ENCODE measurements at regions not wholly inside any gene's neighbourhood (a gene's known extent, or its start where the extent isn't known, plus 50 kb on each side); places are given as distances from the start of the nearest gene placed in this dataset.
"Not testable (repeated sequence)": the region's sequence is repeated elsewhere in the genome, so short reads cannot be mapped to it uniquely, and the experiment has no call there.

DNA sequence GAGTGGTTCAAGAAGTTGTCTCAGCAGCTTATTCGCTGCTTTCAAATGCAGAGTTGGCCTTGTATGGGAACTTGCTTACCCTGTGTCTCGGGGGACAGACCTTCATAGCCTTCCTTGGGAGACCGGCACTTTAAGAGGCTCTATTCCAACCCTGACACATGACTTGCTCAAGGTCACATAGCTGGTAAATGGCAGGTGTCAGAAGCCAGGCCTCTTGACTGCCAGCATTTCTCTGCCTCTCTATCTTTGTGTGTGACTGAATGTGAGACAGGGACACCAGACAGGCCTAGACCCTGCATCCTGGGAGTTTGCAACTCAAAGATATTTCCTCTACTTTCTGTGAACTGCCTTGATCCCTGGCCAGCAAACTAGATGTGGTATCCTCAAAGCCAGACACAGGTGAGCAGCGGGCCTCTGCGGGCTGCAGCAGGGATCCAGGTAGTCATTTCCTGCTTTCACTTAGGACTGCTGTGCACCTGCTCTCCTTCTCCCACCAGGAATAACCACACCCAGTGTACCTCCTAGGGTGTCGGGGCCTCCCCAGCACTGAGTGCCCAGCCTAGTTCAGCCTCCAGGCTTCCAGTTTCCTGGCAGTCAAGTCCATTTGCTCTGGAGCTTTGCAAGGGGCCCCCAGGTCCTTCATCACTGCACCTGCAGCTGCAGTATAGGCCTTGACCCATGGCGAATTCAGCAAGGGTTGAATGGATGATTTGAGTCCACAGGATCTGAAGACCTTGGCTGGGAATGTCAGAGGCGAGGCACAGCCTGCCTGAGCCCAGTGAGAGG is 116.6 kb upstream of the TNRC6C start:
- intact Hi-C loops (cut with DNase I) = no loop called here
- H3K36me3 ChIP-seq = no peaks in the 10 kb centered on the region
- H3K4me1 ChIP-seq (ENCODE audit: insufficient read depth) = no peaks in the 10 kb centered on the region
- H3K4me3 ChIP-seq = no peak overlapping the region
- 91 to 94% (median 94%) methylated on average over 8 of the region's 8 CpGs for WGBS, 3 donors
- peak in 1 of 5 donors; percentile 9 for DNase-seq
- H3K27me3 ChIP-seq = no peaks in the 10 kb centered on the region
- TF ChIP-seq, protein P1, sequence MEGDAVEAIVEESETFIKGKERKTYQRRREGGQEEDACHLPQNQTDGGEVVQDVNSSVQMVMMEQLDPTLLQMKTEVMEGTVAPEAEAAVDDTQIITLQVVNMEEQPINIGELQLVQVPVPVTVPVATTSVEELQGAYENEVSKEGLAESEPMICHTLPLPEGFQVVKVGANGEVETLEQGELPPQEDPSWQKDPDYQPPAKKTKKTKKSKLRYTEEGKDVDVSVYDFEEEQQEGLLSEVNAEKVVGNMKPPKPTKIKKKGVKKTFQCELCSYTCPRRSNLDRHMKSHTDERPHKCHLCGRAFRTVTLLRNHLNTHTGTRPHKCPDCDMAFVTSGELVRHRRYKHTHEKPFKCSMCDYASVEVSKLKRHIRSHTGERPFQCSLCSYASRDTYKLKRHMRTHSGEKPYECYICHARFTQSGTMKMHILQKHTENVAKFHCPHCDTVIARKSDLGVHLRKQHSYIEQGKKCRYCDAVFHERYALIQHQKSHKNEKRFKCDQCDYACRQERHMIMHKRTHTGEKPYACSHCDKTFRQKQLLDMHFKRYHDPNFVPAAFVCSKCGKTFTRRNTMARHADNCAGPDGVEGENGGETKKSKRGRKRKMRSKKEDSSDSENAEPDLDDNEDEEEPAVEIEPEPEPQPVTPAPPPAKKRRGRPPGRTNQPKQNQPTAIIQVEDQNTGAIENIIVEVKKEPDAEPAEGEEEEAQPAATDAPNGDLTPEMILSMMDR (IDR thresholded peaks at IDR 0.05) = no peak
- TF ChIP-seq EP300 (IDR thresholded peaks at IDR 0.05) = no peak
- H3K9me3 ChIP-seq = no peaks in the 10 kb centered on the region
- H3K27ac ChIP-seq = no peak overlapping the region

DNA sequence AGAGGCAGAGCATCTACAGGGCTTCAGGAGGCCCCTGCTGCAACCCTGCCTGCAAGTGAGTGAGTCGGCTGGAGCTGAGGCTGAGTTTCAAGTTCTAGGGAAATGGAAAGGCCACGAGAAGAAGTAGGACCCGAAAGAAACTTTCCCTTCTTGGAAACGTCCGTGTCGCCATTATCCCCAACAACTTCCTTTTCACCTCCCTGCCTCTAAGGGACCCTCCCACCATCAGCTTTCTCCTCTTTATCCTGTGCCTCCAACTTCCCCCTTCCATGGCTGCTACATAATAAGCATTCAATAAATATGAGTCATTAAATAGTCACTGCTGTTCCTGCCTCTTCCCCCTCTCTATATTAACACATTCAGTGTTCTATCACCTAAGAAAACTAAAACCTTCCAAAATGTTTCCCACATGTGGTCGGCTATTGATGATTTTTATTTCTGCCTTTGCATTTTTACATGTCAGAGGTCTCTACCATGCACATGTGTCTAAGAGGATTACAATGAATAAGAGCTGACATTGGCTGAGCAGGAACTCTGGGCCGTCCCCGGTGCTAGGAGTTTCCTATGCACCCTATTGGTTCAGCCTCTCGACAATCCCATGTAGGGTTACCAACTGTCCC is 115.9 kb upstream of the TNRC6C start:
- H3K9me3 ChIP-seq = no peaks in the 10 kb centered on the region
- intact Hi-C loops (cut with DNase I) = no loop called here
- DNase-seq = no peak
- no peak overlapping the region for H3K4me3 ChIP-seq
- WGBS, 3 donors = 72 to 78% (median 72%) methylated on average over 10 of the region's 10 CpGs
- no peaks in the 10 kb centered on the region for H3K36me3 ChIP-seq
- H3K27ac ChIP-seq = no peak overlapping the region
- TF ChIP-seq, protein P1 (IDR thresholded peaks at IDR 0.05) = no peak
- TF ChIP-seq POLR2A (IDR thresholded peaks at IDR 0.05) = no peak
- no peak for TF ChIP-seq EP300 (IDR thresholded peaks at IDR 0.05)
- no peaks in the 10 kb centered on the region for H3K4me1 ChIP-seq (ENCODE audit: insufficient read depth)
- no peaks in the 10 kb centered on the region for H3K27me3 ChIP-seq

DNA sequence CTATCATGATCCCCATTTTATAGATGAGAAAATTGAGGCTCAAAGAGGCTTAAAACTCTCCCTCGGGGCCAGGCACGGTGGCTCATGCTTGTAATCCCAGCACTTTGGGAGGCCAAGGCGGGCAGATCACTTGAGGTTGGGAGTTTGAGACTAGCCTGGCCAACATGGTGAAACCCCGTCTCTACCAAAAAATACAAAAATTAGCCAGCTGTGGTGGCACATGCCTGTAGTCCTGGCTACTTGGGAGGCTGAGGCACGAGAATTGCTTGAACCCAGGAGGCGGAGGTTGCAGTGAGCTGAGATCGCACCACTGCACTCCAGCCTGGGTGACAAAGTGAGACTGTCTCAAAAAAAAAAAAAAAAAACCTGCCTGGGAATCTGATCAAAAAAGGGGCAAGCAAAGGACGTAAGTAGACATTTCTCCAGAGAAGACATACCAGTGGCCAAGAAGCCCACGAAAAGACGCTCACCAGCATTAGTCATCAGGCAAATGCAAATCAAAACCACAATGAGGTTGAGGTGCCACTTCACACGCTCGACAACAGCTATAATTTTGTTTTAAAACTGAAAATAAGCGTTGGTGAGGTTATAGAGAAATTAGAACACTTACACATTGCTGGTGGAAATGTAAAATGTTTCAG is 115.1 kb upstream of the TNRC6C start:
- intact Hi-C loops (cut with DNase I); H3K9me3 ChIP-seq; H3K27ac ChIP-seq; H3K27me3 ChIP-seq; DNase-seq; H3K4me3 ChIP-seq; H3K36me3 ChIP-seq; H3K4me1 ChIP-seq (ENCODE audit: insufficient read depth): not testable (repeated sequence)
- 80 to 82% (median 81%) methylated on average over 13 of the region's 13 CpGs for WGBS, 3 donors

DNA sequence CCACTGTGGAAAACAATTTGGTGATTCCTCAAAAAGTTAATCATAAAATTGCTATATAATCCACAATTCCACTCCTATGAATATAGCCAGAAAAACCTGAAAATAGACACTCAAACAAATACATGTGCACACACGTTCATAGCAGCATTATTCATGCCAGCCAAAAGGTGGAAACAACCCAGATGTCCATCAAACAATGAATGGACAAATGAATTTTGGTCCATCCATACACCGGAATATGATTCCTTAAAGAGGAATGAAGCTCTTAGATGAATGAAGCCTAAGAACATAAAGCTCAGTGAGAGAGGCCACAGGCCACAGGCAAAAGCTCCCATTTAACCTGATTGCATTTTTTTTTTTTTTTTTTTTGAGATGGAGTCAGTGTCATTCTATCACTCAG is 114.6 kb upstream of the TNRC6C start:
- H3K9me3 ChIP-seq = no peaks in the 10 kb centered on the region
- H3K4me1 ChIP-seq (ENCODE audit: insufficient read depth) = no peaks in the 10 kb centered on the region
- intact Hi-C loops (cut with DNase I) = no loop called here
- TF ChIP-seq EP300 (IDR thresholded peaks at IDR 0.05) (no peak), POLR2A (IDR thresholded peaks at IDR 0.05) (no peak)
- TF ChIP-seq, protein P1 (IDR thresholded peaks at IDR 0.05) = no peak
- 62 to 74% (median 62%) methylated on average over 2 of the region's 2 CpGs for WGBS, 3 donors
- no peak for DNase-seq
- no peak overlapping the region for H3K4me3 ChIP-seq
- no peaks in the 10 kb centered on the region for H3K27me3 ChIP-seq
- no peak overlapping the region for H3K27ac ChIP-seq
- H3K36me3 ChIP-seq = no peaks in the 10 kb centered on the region

DNA sequence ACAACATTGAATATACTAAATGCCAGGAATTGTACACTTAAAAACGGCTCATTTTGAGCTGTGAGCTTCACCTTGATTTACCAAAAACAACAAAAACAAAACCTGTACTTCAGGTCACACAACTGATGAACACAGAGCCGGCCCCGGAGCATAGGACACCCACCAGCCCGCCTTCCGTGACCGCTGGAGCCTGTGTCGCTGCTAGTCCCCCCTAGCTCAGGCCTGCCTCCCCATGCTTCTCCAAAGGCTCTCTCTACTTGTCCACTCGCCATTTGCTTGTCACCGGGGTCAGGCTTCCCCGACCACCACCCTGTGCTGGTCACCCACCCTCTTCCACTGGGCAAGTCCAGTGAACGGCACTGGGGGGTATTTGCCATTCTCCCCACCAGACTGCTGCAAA is 113.8 kb upstream of the TNRC6C start:
- Histone ChIP-seq H3K4me3 (no peak overlapping the region), H3K9me3 (no peaks in the 10 kb centered on the region), H3K4me1 (ENCODE audit: insufficient read depth) (no peaks in the 10 kb centered on the region), H3K27me3 (no peaks in the 10 kb centered on the region), H3K36me3 (no peaks in the 10 kb centered on the region), H3K27ac (no peak overlapping the region)
- intact Hi-C loops (cut with DNase I) = no loop called here
- TF ChIP-seq POLR2A (IDR thresholded peaks at IDR 0.05) (no peak), EP300 (IDR thresholded peaks at IDR 0.05) (no peak)
- TF ChIP-seq, protein P1 (IDR thresholded peaks at IDR 0.05) = no peak
- DNase-seq = no peak
- 87 to 94% (median 89%) methylated on average over 11 of the region's 11 CpGs for WGBS, 3 donors
